Natural killer cell treated with Interleukin-12 subunit alpha and Interleukin-12 subunit beta and Interleukin-15 and Interleukin-18, amount 100 ng/mL, for 72 hours (primary cell): ENCODE measurements at regions not wholly inside any gene's neighbourhood (a gene's known extent, or its start where the extent isn't known, plus 50 kb on each side); places are given as distances from the start of the nearest gene placed in this dataset.
"Not testable (repeated sequence)": the region's sequence is repeated elsewhere in the genome, so short reads cannot be mapped to it uniquely, and the experiment has no call there.

Experiments
- ATAC-seq, 2 donors: fragments of 150-1000 bp; cut with Tn5 transposase in 1 of 2; sonication (Bioruptor Pico), chemical (Tn5 transposase) in 1 of 2; 2 replicates each; pipeline ENCODE4 v1.10.0; 2021
- DNase-seq: peaks from one replicate; pipeline ENCODE4 v3.0.0; 2022; ENCODE audit warnings: low spot score
- H3K27ac Mint-ChIP-seq, 2 donors: 1 replicate in 1 of 2; 2 replicates in 1 of 2; pipeline ENCODE4 v1.8.0; 2022; ENCODE audit warnings: mixed read lengths in 2 of 2, mild to moderate bottlenecking in 1 of 2, moderate library complexity in 1 of 2
- H3K27me3 Mint-ChIP-seq, 2 donors: 1 replicate in 1 of 2; 2 replicates in 1 of 2; pipeline ENCODE4 v1.8.0; 2022; ENCODE audit warnings: mixed read lengths in 2 of 2
- H3K36me3 Mint-ChIP-seq: one replicate; pipeline ENCODE4 v1.8.0; 2022; ENCODE audit warnings: mixed read lengths
- H3K4me1 Mint-ChIP-seq, 2 donors: 1 replicate in 1 of 2; 2 replicates in 1 of 2; pipeline ENCODE4 v1.8.0; 2022; ENCODE audit warnings: low read depth in 2 of 2, mixed read lengths in 2 of 2, mild to moderate bottlenecking in 1 of 2
- H3K4me3 Mint-ChIP-seq: one replicate; pipeline ENCODE4 v1.8.0; 2022; ENCODE audit warnings: mixed read lengths
- H3K9me3 Mint-ChIP-seq: 2 replicates; pipeline ENCODE4 v1.8.0; 2022; ENCODE audit warnings: mixed read lengths

DNA sequence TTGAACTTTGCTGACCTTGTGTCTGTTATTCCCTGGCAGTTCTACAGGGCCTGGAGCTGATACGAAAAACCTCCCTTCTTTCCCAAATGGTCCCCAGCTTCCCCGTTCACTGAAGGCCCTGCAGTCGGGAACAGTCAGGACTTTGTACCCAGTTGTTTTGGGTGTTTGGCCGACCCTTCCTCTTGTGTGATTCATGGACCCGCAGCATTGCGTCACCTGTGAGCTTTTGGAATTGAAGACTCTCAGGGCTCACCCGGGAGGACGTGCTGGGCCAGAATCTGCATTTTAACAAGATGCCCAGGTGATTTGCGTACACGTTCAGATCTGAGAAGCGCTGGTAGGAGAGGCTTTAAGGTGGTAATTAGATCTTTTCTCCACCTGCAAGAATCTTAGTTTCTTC is 220.4 kb downstream of the OTOP1 start:
- not testable (repeated sequence) for H3K9me3 Mint-ChIP-seq, ATAC-seq, H3K36me3 Mint-ChIP-seq, H3K4me1 Mint-ChIP-seq, H3K27ac Mint-ChIP-seq, H3K4me3 Mint-ChIP-seq, DNase-seq
- peaks cover 15 to 37% of the 10 kb centered on the region in 2 donors for H3K27me3 Mint-ChIP-seq

DNA sequence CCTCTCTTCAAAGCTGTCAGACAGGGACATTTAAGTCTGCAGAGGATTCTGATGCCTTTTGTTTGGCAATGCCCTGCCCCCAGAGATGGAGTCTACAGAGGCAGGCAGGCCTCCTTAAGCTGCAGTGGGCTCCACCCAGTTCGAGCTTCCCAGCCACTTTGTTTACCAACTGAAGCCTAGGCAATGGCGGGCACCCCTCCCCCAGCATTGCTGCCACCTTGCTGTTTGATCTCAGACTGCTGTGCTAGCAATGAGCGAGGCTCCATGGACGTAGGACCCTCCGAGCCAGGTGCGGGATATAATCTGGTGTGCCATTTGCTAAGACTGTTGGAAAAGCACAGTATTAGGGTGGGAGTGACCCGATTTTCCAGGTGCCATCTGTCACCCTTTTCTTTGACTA is 207.7 kb downstream of the OTOP1 start:
- peaks cover 30 to 34% of the 10 kb centered on the region in 2 donors for H3K27me3 Mint-ChIP-seq
- not testable (repeated sequence) for H3K36me3 Mint-ChIP-seq, H3K27ac Mint-ChIP-seq, H3K4me3 Mint-ChIP-seq, H3K4me1 Mint-ChIP-seq, ATAC-seq, DNase-seq, H3K9me3 Mint-ChIP-seq

DNA sequence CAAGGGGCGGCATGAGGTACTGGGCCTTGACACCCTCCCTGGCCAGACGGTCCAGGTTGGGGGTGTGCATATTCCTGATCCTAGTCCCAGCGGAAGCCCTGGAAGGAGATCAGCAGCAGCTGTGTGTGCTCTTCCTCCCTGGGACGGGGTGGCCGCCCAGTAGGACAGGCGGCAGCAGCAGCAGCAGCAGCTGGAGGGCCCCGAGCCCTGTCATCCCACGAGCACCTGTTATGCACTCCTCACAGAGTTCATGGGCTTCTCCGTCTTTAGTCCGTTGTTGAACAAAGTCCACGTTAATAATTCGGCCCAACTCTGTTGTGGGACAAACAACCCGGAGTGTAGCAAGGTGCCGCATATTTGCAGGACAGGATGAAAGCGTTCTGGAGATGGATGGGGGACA is 205.6 kb downstream of the OTOP1 start:
- not testable (repeated sequence) for H3K9me3 Mint-ChIP-seq, H3K4me1 Mint-ChIP-seq, H3K36me3 Mint-ChIP-seq, ATAC-seq, H3K27ac Mint-ChIP-seq, H3K4me3 Mint-ChIP-seq, DNase-seq
- H3K27me3 Mint-ChIP-seq, result peaks cover 22 to 34% of the 10 kb centered on the region in 2 donors

DNA sequence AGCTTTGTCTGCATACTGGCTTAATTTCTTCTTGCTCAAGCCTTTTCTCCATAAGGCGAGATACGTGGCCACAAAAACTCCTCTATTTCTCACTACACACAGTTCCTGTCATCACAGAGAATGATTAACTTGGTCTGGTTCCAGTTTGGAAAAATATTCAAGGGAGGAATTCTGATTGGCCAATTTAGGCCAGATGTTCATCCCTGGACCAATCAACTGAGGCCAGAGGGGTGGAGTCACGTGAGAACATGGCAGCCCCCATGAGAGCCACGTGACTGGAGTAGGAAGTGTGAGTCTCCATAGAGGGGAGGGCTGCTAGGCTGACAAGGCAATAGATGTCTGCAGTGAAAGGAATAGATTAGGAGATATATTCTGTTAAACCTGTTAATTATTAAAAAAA is 200.0 kb downstream of the OTOP1 start:
- not testable (repeated sequence) for ATAC-seq, DNase-seq

DNA sequence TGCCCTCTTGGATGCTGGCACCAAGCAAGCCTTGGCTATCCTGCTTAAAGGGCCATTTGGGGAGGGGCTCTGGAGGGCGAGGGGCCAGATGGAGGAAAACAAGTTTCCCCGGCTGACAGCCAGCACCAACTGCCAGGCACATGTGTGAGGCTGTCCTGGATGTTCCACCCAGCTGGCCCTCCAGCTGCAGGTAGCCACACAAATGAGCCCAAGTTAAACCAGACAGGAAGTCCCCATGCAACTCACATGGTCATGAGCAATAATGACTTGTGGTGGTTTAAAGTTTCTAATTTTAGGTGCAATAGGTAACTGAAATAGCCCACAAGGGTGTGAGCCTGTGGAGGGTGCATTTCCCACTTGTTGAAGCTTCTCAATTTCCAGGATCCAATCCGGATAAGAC is 198.0 kb downstream of the OTOP1 start:
- ATAC-seq, H3K27ac Mint-ChIP-seq, H3K27me3 Mint-ChIP-seq, H3K36me3 Mint-ChIP-seq, H3K4me1 Mint-ChIP-seq, H3K4me3 Mint-ChIP-seq, DNase-seq, H3K9me3 Mint-ChIP-seq: not testable (repeated sequence)

More for the DNA sequence above, 200.0 kb downstream of the OTOP1 start:
- not testable (repeated sequence) for H3K4me3 Mint-ChIP-seq, H3K27ac Mint-ChIP-seq, H3K9me3 Mint-ChIP-seq, H3K4me1 Mint-ChIP-seq, H3K36me3 Mint-ChIP-seq
- H3K27me3 Mint-ChIP-seq, result peaks cover 8 to 12% of the 10 kb centered on the region in 2 donors

DNA sequence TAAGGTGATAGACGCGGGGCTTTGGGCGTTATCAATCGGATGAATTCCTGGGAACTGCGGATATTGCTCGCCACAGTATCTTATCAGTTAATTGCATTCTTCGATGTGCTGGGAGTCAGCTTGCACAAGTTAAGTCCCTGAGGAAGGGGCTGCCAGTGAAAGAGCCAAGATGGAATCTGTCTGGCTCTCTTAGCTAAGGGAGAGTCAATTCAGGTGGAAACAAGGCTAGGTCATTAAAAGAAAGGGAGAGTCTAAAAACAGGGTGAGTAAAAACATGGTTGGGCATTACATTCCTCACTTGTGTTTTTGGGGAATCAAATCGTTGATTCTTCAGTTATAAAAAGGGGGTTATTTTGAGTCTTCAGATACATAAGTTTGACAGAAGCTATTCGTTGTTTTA is 196.2 kb downstream of the OTOP1 start:
- not testable (repeated sequence) for H3K4me3 Mint-ChIP-seq, DNase-seq, H3K36me3 Mint-ChIP-seq, ATAC-seq, H3K27ac Mint-ChIP-seq, H3K9me3 Mint-ChIP-seq, H3K4me1 Mint-ChIP-seq
- peaks cover 8 to 13% of the 10 kb centered on the region in 2 donors for H3K27me3 Mint-ChIP-seq

DNA sequence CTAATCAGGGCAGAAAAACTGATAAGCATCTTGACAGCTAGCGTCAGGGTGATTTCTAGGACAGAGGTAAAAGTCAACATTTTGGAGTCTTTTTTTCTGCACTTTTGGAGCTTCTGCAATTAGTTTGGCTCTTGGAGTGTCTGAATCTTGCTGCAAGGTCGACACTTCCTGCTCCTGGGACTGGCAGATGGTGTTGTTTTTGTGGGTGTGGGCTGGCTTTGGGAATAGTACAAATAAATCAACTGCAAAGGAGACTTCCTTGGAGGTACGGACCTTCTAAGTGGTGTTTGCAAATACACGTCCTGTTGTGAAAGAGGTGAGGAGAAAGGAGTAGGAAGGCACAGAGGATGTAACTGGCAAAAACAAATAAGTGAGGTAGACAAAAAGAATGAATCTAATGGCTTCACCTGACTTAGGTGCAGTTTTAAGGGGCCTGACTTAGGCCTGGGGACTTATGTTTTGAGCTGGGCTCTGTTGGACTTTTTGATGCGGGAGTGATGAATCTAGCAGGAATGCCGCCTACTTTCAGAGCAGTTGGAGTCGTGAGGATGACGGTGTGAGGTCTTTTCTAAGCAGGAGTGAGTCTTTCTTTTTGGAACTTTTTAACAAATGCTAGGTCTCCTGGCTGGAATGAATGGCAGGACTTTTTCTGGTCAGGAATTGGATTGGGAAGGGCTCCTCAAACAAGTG is 195.1 kb downstream of the OTOP1 start:
- not testable (repeated sequence) for DNase-seq, H3K4me1 Mint-ChIP-seq, H3K9me3 Mint-ChIP-seq, ATAC-seq, H3K4me3 Mint-ChIP-seq, H3K36me3 Mint-ChIP-seq, H3K27ac Mint-ChIP-seq
- peaks cover 8 to 19% of the 10 kb centered on the region in 2 donors for H3K27me3 Mint-ChIP-seq

DNA sequence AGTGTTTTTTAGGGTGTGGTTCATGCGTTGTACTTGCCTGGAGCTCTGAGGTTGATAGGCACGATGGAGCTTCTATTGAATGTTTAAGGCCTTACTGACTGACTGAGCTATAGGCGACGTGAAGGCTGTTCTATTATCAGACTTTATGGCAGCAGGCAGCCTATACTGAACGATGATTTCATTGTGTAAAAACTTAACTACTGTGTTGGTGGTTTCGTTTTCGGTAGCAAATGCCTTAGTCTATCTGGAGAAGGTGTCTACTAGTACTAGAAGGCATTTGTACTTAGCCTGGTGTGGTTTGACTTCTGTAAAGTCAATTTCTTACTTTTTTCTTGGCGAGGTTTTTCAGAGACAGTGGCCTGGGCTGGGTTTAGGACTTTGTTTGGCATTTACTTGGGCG is 194.4 kb downstream of the OTOP1 start:
- H3K9me3 Mint-ChIP-seq, ATAC-seq, H3K36me3 Mint-ChIP-seq, H3K27ac Mint-ChIP-seq, H3K4me1 Mint-ChIP-seq, DNase-seq, H3K4me3 Mint-ChIP-seq: not testable (repeated sequence)
- H3K27me3 Mint-ChIP-seq, result peaks cover 8 to 19% of the 10 kb centered on the region in 2 donors

DNA sequence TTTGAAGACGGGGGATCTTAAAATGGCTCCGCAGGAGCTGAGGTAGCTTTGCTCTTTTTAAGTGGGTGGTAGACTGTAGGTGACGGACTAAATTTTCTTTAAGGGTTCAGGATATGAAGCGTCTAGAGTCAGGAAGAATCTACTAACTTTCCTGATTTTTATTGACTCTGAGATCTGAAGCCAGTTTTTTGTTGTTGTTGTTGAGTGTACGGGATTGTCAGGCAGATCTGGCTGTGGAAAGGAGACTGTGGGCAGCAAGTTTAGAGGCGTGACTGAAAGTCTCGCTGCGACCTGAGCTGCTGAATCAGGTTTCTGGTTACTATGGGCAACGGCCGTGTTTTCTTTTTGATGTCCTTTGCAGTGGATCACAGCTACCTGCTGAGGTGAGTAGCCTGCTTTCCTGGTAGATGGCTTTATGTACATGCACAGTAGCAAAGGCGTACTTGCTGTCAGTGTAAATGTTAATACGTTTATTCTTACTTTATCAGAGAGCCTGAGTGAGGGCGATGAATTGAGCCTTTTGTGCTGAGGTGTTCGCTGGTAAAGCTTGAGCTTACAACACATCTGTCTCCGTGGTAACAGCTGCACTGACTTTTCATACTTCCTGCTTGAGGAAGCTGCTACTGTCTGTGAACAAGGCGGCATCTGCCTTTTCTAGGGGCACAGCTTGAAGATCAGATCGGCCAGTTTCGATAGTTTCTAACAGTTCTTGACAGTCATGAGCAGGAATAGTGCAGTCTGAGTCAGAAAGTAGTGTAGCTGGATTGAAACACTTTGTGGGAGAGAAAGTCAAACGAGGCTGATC is 193.7 kb downstream of the OTOP1 start:
- H3K9me3 Mint-ChIP-seq, H3K4me3 Mint-ChIP-seq, DNase-seq, H3K4me1 Mint-ChIP-seq, H3K27ac Mint-ChIP-seq, ATAC-seq, H3K36me3 Mint-ChIP-seq: not testable (repeated sequence)
- peaks cover 8 to 19% of the 10 kb centered on the region in 2 donors for H3K27me3 Mint-ChIP-seq

DNA sequence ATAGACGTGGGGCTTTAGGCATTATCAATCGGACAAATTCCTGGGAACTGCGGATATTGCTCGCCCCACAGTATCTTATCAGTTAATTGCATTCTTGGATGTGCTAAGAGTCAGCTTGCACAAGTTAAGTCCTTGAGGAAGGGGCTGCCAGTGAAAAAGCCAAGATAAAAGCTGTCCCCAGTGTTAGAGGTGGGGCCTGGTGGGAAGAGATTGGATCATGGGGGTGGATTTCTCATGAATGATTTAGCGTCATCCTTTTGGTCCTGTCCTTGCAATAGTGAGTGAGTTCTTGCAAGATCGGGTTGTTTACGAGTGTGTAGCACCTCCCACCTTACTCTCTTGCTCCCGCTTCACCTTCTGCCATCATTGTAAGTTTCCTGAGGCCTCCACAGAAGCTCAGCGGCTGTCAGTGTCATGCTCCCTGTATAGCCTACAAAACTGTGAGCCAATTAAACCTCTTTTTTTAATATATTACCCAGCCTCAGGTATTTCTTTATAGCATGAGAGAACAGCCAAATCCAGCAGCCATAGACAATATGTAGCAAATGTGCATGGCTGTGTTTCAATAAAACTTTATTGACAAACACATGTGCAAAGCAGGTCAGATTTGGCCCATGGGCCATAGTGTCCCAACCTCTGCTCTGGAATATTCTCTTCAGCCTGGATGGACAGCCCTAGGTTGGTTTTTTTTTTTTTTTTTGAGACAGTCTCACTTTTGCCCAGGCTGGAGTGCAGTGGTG is 189.2 kb downstream of the OTOP1 start:
- ATAC-seq, H3K4me1 Mint-ChIP-seq, H3K9me3 Mint-ChIP-seq, H3K4me3 Mint-ChIP-seq, H3K27ac Mint-ChIP-seq, DNase-seq, H3K36me3 Mint-ChIP-seq: not testable (repeated sequence)
- peaks cover 18 to 37% of the 10 kb centered on the region in 2 donors for H3K27me3 Mint-ChIP-seq

DNA sequence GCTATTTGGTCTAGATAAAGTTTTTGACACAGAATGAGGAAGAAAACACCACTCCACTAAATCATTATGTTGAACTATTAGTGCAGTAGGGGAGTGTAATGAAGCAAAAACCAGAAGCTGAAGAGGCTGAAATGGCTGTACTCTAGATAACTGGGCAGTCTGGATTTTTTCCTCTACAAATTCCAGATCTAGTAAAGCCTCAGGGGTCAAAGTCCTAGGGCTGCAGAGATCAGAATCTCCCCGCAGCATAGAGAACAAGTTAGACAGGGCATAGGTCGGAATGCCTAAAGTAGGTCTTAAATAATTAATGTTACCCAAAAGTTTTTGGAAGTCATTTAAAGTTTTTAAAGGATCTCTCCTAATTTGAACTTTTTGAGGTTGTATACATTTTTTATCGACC is 180.9 kb downstream of the OTOP1 start:
- H3K36me3 Mint-ChIP-seq, result not testable (repeated sequence)

DNA sequence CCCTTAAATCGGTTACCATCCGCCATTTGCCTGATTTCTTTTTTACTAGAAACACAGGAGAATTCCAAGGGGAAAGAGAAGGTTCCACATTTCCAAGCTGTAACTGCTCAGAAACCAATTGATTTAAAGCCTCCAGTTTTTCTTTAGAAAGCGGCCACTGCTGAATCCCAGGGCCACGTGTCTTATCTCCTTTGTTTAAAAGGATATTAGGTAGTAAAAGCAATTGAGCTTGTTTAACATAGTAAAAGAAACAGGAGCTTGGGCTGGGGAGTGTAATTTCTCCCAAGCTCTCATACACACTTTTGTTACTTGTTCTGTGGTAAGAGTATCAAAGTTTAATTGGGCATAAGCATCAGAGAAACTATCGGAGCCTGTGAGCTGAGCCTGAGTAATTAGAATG is 180.0 kb downstream of the OTOP1 start:
- not testable (repeated sequence) for H3K9me3 Mint-ChIP-seq, H3K27ac Mint-ChIP-seq, DNase-seq, H3K4me3 Mint-ChIP-seq, ATAC-seq, H3K36me3 Mint-ChIP-seq
- peaks cover 4 to 12% of the 10 kb centered on the region in 2 donors for H3K4me1 Mint-ChIP-seq
- H3K27me3 Mint-ChIP-seq, result peaks cover 29 to 57% of the 10 kb centered on the region in 2 donors

More for the DNA sequence above, 180.9 kb downstream of the OTOP1 start:
- not testable (repeated sequence) for H3K9me3 Mint-ChIP-seq, H3K4me3 Mint-ChIP-seq, ATAC-seq, H3K27ac Mint-ChIP-seq, DNase-seq
- Mint-ChIP-seq H3K27me3 (peaks cover 28 to 60% of the 10 kb centered on the region in 2 donors), H3K4me1 (peaks cover 4 to 12% of the 10 kb centered on the region in 2 donors)

DNA sequence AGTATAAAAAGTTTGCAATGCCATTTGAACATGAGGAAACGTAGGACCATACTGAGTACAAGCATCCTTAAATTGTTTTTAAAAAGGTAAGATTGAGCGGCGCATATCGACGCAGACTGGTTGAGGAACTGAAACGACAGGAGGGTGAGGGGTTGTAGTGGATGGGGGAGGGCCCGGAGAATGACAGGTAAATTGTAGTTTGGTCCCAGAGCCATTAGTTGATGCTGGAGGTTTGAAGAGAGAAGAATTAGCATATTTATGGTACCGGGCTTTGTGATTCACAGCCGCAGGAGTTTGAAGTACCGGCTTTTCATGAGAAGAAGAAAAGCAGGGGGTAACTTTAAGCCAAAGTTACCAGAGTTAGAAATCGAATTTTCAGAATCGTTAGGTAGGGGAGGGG is 179.5 kb downstream of the OTOP1 start:
- not testable (repeated sequence) for ATAC-seq, H3K4me3 Mint-ChIP-seq, H3K36me3 Mint-ChIP-seq, DNase-seq, H3K9me3 Mint-ChIP-seq, H3K27ac Mint-ChIP-seq
- Mint-ChIP-seq H3K4me1 (peaks cover 4 to 12% of the 10 kb centered on the region in 2 donors), H3K27me3 (peaks cover 26 to 52% of the 10 kb centered on the region in 2 donors)

DNA sequence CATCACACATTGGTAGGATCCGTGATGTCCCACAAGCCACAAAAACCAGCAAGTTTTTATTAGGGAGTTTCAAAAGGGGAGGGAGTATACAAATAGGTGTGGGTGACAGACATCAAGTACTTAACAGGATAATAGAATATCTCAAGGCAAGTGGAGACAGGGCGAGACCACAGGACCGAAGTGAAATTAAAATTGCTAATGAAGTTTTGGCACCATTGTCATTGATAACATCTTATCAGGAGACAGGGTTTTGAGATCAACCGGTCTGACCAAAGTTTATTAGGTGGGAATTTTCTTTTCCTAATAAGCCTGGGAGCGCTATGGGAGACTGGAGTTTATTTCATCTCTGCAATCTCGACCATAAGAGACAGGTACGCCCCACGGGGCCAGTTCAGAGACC is 178.5 kb downstream of the OTOP1 start:
- ATAC-seq, H3K36me3 Mint-ChIP-seq, H3K27ac Mint-ChIP-seq, H3K9me3 Mint-ChIP-seq, DNase-seq, H3K4me3 Mint-ChIP-seq: not testable (repeated sequence)
- peaks cover 28 to 46% of the 10 kb centered on the region in 2 donors for H3K27me3 Mint-ChIP-seq
- peaks cover 4 to 12% of the 10 kb centered on the region in 2 donors for H3K4me1 Mint-ChIP-seq
